HUES48 (cell line): ENCODE measurements at regions not wholly inside any gene's neighbourhood (a gene's known extent, or its start where the extent isn't known, plus 50 kb on each side); places are given as distances from the start of the nearest gene placed in this dataset.
"Not testable (repeated sequence)": the region's sequence is repeated elsewhere in the genome, so short reads cannot be mapped to it uniquely, and the experiment has no call there.

Experiments
- H3K27ac ChIP-seq: one replicate; pipeline ENCODE4 v1.7.0; 2013; ENCODE audit warnings: low read depth, low read length, inconsistent platforms
- H3K27me3 ChIP-seq: 2 replicates; pipeline ENCODE4 v1.6.1; 2013; ENCODE audit warnings: mild to moderate bottlenecking, low read length; ENCODE audit not compliant: control insufficient read depth, insufficient read depth
- H3K36me3 ChIP-seq: 2 replicates; pipeline ENCODE4 v1.6.1; 2013; ENCODE audit warnings: low read length; ENCODE audit not compliant: control insufficient read depth, insufficient read depth
- H3K4me1 ChIP-seq: 2 replicates; pipeline ENCODE4 v1.6.1; 2013; ENCODE audit warnings: mild to moderate bottlenecking, low read length; ENCODE audit not compliant: control insufficient read depth, insufficient read depth
- H3K4me3 ChIP-seq: 2 replicates; pipeline ENCODE4 v1.5.1; 2013; ENCODE audit warnings: mild to moderate bottlenecking, low read depth, low read length
- H3K9ac ChIP-seq: 2 replicates; pipeline ENCODE4 v1.6.1; 2013; ENCODE audit warnings: mild to moderate bottlenecking, low read depth, low read length, moderate library complexity
- H3K9me3 ChIP-seq: 2 replicates; pipeline ENCODE4 v1.6.1; 2013; ENCODE audit warnings: low read length; ENCODE audit not compliant: control insufficient read depth, insufficient read depth

DNA sequence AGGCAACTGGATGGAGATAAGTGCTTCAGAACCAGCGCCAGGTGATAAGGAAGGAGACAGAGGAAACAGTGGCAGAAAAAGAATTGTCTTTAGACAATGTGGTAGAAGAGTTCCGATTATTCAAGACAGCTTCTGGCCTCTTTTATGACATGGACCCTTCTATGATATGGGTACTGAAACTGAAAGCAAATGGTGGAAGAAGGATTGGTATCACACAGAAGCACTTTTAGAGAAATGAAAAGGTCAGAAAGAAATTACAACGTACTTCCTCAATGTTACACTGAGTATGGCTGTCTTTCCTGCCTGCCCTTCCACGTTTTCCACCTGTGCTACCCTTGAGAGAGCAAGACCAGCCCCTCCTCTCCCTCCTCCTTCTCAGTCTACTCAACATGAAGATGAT is 959.3 kb downstream of the DNAH5 start:
- Histone ChIP-seq H3K4me3 (no peak overlapping the region), H3K36me3 (no peaks in the 10 kb centered on the region)

DNA sequence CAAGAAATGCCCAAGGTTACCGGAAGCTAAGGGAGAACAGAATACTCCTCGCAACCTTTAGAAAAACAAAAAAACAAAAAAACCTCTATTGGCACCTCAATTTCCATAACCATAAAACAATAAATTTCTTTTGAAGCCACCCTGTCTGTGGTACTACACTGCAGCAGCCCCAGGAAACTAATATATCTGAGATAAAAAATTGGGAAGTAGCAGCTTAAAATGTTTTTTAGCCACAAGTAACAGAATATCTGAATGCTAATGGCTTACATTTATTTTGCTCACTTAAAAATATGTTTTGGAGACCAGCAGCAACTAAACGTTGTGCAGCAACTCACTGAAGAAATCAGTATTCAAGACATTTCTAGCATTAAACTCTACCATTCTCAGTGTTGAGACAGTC is 969.6 kb downstream of the DNAH5 start:
- Histone ChIP-seq H3K27ac (no peak overlapping the region), H3K9ac (no peak overlapping the region), H3K4me1 (no peaks in the 10 kb centered on the region), H3K9me3 (no peaks in the 10 kb centered on the region), H3K36me3 (no peaks in the 10 kb centered on the region), H3K4me3 (no peak overlapping the region), H3K27me3 (no peaks in the 10 kb centered on the region)

More for the DNA sequence above, 959.3 kb downstream of the DNAH5 start:
- no peak overlapping the region for H3K9ac ChIP-seq
- no peak overlapping the region for H3K27ac ChIP-seq
- no peaks in the 10 kb centered on the region for H3K4me1 ChIP-seq
- H3K9me3 ChIP-seq = no peaks in the 10 kb centered on the region
- no peaks in the 10 kb centered on the region for H3K27me3 ChIP-seq

- Histone ChIP-seq H3K27me3 (no peaks in the 10 kb centered on the region), H3K4me3 (no peak overlapping the region), H3K4me1 (no peaks in the 10 kb centered on the region)
Measured at GRCh38 chr5:12965804-12966203, 978.7 kb downstream of the DNAH5 start.

DNA sequence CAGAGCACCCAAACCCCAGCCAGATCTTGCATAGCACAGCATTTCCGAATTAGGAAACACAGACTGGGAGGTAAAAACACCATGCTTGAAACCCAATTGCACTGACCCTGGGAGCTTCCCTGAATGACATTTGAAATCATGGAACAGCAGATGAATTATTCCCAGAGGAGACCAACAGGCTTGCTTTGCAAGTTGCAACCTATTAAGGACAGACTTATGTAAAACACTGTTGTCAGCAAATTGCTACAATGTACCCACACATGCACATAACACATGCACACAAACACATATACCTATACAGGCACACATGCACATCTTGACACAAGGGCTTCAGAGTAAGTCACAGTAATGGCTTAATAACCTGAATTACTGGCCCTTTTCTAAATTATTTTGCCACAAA is 984.8 kb downstream of the DNAH5 start:
- no peaks in the 10 kb centered on the region for H3K36me3 ChIP-seq
- peaks cover 13% of the 10 kb centered on the region for H3K4me1 ChIP-seq
- H3K27ac ChIP-seq = no peak overlapping the region
- H3K9ac ChIP-seq = no peak overlapping the region
- no peak overlapping the region for H3K4me3 ChIP-seq
- no peaks in the 10 kb centered on the region for H3K9me3 ChIP-seq
- no peaks in the 10 kb centered on the region for H3K27me3 ChIP-seq

More at GRCh38 chr5:12965804-12966203, 978.7 kb downstream of the DNAH5 start:
- Histone ChIP-seq H3K36me3 (no peaks in the 10 kb centered on the region), H3K27ac (no peak overlapping the region), H3K9me3 (no peaks in the 10 kb centered on the region), H3K9ac (no peak overlapping the region)

GRCh38 chr5:12952409-12952808 is 992.1 kb downstream of the DNAH5 start:
- Histone ChIP-seq H3K9ac (no peak overlapping the region), H3K9me3 (no peaks in the 10 kb centered on the region), H3K36me3 (no peaks in the 10 kb centered on the region), H3K27ac (no peak overlapping the region), H3K4me3 (no peak overlapping the region), H3K27me3 (no peaks in the 10 kb centered on the region), H3K4me1 (peaks cover 6% of the 10 kb centered on the region)

- Histone ChIP-seq H3K36me3 (no peaks in the 10 kb centered on the region), H3K4me3 (no peak overlapping the region), H3K4me1 (0 out of 2 replicates have a peak, but pooled peaks cover 2% of the 10 kb centered on the region), H3K27ac (no peak overlapping the region), H3K27me3 (no peaks in the 10 kb centered on the region), H3K9ac (no peak overlapping the region), H3K9me3 (no peaks in the 10 kb centered on the region)
Measured at GRCh38 chr5:12951846-12952245, 992.6 kb downstream of the DNAH5 start.

GRCh38 chr5:12947379-12947778 is 997.1 kb downstream of the DNAH5 start:
- no peaks in the 10 kb centered on the region for H3K36me3 ChIP-seq
- H3K9me3 ChIP-seq = no peaks in the 10 kb centered on the region
- H3K27me3 ChIP-seq = no peaks in the 10 kb centered on the region
- peaks cover 9% of the 10 kb centered on the region for H3K4me1 ChIP-seq
- H3K9ac ChIP-seq = no peak overlapping the region
- H3K27ac ChIP-seq = no peak overlapping the region
- no peak overlapping the region for H3K4me3 ChIP-seq

DNA sequence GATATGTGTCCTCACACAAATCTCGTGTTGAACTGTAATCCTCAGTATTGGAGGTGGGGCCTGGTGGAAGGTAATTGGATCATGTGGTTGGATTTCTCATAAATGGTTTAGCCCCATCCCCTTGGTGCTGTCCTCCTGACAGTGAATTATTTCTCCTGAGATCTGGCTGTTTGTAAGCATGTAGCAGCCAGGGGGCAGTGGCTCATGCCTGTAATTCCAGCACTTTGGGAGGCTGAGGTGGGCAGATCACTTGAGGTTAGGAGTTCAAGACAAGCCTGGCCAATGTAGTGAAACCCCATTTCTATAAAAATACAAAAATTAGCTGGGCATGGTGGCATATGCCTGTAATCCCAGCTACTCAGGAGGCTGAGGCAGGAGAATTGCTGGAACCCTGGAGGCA is 999.0 kb downstream of the DNAH5 start:
- H3K4me1 ChIP-seq, H3K27ac ChIP-seq, H3K4me3 ChIP-seq, H3K9me3 ChIP-seq, H3K9ac ChIP-seq, H3K27me3 ChIP-seq, H3K36me3 ChIP-seq: not testable (repeated sequence)

- Histone ChIP-seq H3K27ac (no peak overlapping the region), H3K4me1 (no peaks in the 10 kb centered on the region), H3K9me3 (no peaks in the 10 kb centered on the region), H3K4me3 (no peak overlapping the region), H3K36me3 (no peaks in the 10 kb centered on the region), H3K9ac (no peak overlapping the region), H3K27me3 (no peaks in the 10 kb centered on the region)
Measured at GRCh38 chr5:12936221-12936620, 1008.3 kb downstream of the DNAH5 start.

DNA sequence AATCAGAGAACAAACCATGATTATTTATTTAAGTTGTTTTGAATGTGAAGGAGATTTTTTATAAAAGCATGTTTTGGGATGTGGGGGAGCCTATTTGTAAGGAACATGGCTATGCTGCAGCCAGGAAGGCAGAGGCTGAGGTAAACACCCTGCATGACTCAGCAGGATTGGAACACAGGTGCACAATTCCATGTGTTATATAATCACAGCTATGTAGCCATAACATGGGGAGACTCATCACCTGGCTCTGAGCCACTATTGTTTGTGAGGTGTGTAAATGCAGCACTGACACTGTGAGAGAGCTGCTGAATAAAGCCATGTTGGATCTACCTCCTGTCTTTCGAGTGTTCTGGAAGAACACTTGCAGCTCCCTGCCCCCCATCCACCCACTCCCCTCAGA is 1009.8 kb downstream of the DNAH5 start:
- Histone ChIP-seq H3K4me1 (no peaks in the 10 kb centered on the region), H3K4me3 (no peak overlapping the region), H3K9me3 (no peaks in the 10 kb centered on the region), H3K27ac (no peak overlapping the region), H3K36me3 (no peaks in the 10 kb centered on the region), H3K9ac (no peak overlapping the region), H3K27me3 (no peaks in the 10 kb centered on the region)

DNA sequence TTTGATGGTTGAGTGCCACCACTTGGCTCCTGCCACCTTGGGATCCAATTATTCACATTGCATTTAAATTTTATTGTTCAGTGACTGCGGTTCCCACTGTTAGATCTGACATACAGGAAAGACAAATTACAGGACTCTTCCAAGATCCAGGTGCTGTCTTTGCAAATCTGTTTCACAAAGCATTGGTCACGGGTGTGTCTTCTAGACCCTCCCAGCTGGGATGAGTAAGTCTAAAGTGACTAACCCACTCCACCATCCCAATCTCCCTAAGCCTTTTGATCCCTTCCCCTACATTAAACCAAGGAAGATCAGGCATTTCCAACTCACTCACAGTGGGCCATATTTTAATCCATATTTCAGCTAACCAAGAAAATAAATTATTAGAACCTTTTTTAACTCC is 1016.3 kb upstream of the CTNND2 start:
- H3K9ac ChIP-seq = no peak overlapping the region
- no peak overlapping the region for H3K4me3 ChIP-seq
- no peaks in the 10 kb centered on the region for H3K9me3 ChIP-seq
- H3K27ac ChIP-seq = no peak overlapping the region
- no peaks in the 10 kb centered on the region for H3K4me1 ChIP-seq
- H3K27me3 ChIP-seq = no peaks in the 10 kb centered on the region
- no peaks in the 10 kb centered on the region for H3K36me3 ChIP-seq

- Histone ChIP-seq H3K27me3 (no peaks in the 10 kb centered on the region), H3K9me3 (no peaks in the 10 kb centered on the region), H3K4me1 (no peaks in the 10 kb centered on the region), H3K9ac (no peak overlapping the region), H3K27ac (no peak overlapping the region), H3K4me3 (no peak overlapping the region), H3K36me3 (no peaks in the 10 kb centered on the region)
Measured at GRCh38 chr5:12911156-12911555, 1006.9 kb upstream of the CTNND2 start.
